ENCODE measurements at regions not wholly inside any gene's neighbourhood (a gene's known extent, or its start where the extent isn't known, plus 50 kb on each side); places are given as distances from the start of the nearest gene placed in this dataset.

- no peak for TF ChIP-seq ZNF696 (CRISPR knock-in tag; conservative IDR thresholded peaks at IDR 0.05)
- peak; percentile 56 for TF ChIP-seq TAF9B (IDR thresholded peaks at IDR 0.05; ENCODE audit: partially characterized antibody)
- peak; percentile 79 to 94; a peak in 3 of 4 replicates for TF ChIP-seq RCOR1 (IDR thresholded peaks at IDR 0.05; ENCODE audit: borderline replicate concordance in 1 of 2, low read depth in 2 of 2, low read length in 2 of 2)
- TF ChIP-seq MGA (IDR thresholded peaks at IDR 0.05) = no peak
- no peak for TF ChIP-seq SLC30A9 (CRISPR knock-in tag; IDR thresholded peaks at IDR 0.05)
- no peak for TF ChIP-seq PHF20 (IDR thresholded peaks at IDR 0.05; ENCODE audit: partially characterized antibody)
- TF ChIP-seq MCM5 (IDR thresholded peaks at IDR 0.05; ENCODE audit: low read depth) = no peak
- TF ChIP-seq, protein P1, sequence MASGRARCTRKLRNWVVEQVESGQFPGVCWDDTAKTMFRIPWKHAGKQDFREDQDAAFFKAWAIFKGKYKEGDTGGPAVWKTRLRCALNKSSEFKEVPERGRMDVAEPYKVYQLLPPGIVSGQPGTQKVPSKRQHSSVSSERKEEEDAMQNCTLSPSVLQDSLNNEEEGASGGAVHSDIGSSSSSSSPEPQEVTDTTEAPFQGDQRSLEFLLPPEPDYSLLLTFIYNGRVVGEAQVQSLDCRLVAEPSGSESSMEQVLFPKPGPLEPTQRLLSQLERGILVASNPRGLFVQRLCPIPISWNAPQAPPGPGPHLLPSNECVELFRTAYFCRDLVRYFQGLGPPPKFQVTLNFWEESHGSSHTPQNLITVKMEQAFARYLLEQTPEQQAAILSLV (tag; IDR thresholded peaks at IDR 0.05) = no peak
- no peak for TF ChIP-seq BRF2 (IDR thresholded peaks at IDR 0.05; ENCODE audit: borderline replicate concordance, insufficient read depth, insufficient read length)
- peak; percentile 92 for TF ChIP-seq EP300 (IDR thresholded peaks at IDR 0.05; ENCODE audit: low read length)
- TF ChIP-seq NRF1 (conservative IDR thresholded peaks at IDR 0.05 in 1 of 2, IDR thresholded peaks at IDR 0.05 in 1 of 2) = 0 out of 4 replicates have a peak, but pooled peaks have one; percentile 20 to 21
- no peak for TF ChIP-seq KAT2B (IDR thresholded peaks at IDR 0.05; ENCODE audit: low read depth, low read length)
- TF ChIP-seq RB1 (IDR thresholded peaks at IDR 0.05; ENCODE audit: low read depth) = peak; percentile 15; the same call in 1 of the 2 replicates
- TF ChIP-seq FOXA1 (IDR thresholded peaks at IDR 0.05; ENCODE audit: borderline replicate concordance) = peak; percentile 72
Observed at GRCh38 chr14:34078117-34078743, 127.4 kb upstream of the EGLN3 start (continued).

All from K562 (cell line).